Fibroblast of lung (primary cell): ENCODE measurements at regions not wholly inside any gene's neighbourhood (a gene's known extent, or its start where the extent isn't known, plus 50 kb on each side); places are given as distances from the start of the nearest gene placed in this dataset.
A peak's percentile ranks its signal among the peaks of the same experiment; 100 is the strongest.

Source experiments
- DNase-seq, 2 donors: peaks; one replicate each; pipeline versions ENCODE4 v3.0.0 to v3.0.0-alpha.2; 2010; ENCODE audit warnings: low read depth in 2 of 2
- H2AFZ ChIP-seq: 2 replicates; pipeline ENCODE4 v1.5.1; 2012; ENCODE audit warnings: low read length, control low read depth, inconsistent platforms
- H3K27ac ChIP-seq: 2 replicates; pipeline ENCODE4 v1.5.1; 2011; ENCODE audit warnings: low read length, control low read depth; ENCODE audit not compliant: insufficient read depth
- H3K27me3 ChIP-seq: 2 replicates; pipeline ENCODE4 v1.5.1; 2011; ENCODE audit warnings: mild to moderate bottlenecking, low read length; ENCODE audit not compliant: control insufficient read depth, insufficient read depth
- H3K36me3 ChIP-seq: 2 replicates; pipeline ENCODE4 v1.5.1; 2011; ENCODE audit warnings: low read length; ENCODE audit not compliant: control insufficient read depth, insufficient read depth
- H3K4me1 ChIP-seq: 2 replicates; pipeline ENCODE4 v1.5.1; 2011; ENCODE audit warnings: low read length; ENCODE audit not compliant: control insufficient read depth, insufficient read depth; ENCODE audit errors: extremely low read depth
- H3K4me2 ChIP-seq: 2 replicates; pipeline ENCODE4 v1.5.1; 2011; ENCODE audit warnings: low read length, control low read depth; ENCODE audit not compliant: insufficient read depth; ENCODE audit errors: extremely low read depth
- H3K4me3 ChIP-seq, 4 experiments: fragments of 200-600 bp in 1 of 4; sonication (generic) in 1 of 4; replicated peaks in 1 of 4; 2 replicates each; pipeline ENCODE4 v1.5.1; 2011 to 2016; ENCODE audit warnings: low read length in 4 of 4, low read depth in 3 of 4, mild to moderate bottlenecking in 3 of 4, control low read depth in 2 of 4, inconsistent platforms in 1 of 4, mixed read lengths in 1 of 4; ENCODE audit not compliant: insufficient read depth in 1 of 4; ENCODE audit errors: control extremely low read depth in 1 of 4
- H3K79me2 ChIP-seq: 2 replicates; pipeline ENCODE4 v1.5.1; 2012; ENCODE audit warnings: mild to moderate bottlenecking, low read length, inconsistent platforms; ENCODE audit not compliant: control insufficient read depth, insufficient read depth
- H3K9ac ChIP-seq: 2 replicates; pipeline ENCODE4 v1.5.1; 2011; ENCODE audit warnings: mild to moderate bottlenecking, low read length, control low read depth; ENCODE audit not compliant: insufficient read depth
- H3K9me3 ChIP-seq: 2 replicates; pipeline ENCODE4 v1.5.1; 2012; ENCODE audit warnings: low read depth, low read length; ENCODE audit not compliant: control insufficient read depth, insufficient read depth
- H4K20me1 ChIP-seq: 2 replicates; pipeline ENCODE4 v1.5.1; 2011; ENCODE audit warnings: low read length; ENCODE audit not compliant: control insufficient read depth, insufficient read depth; ENCODE audit errors: extremely low read depth
- CTCF ChIP-seq, 2 donors: IDR thresholded peaks in 1 of 2; conservative IDR thresholded peaks in 1 of 2; 1 replicate in 1 of 2; 2 replicates in 1 of 2; pipeline ENCODE4 v1.5.1; 2011 to 2012; ENCODE audit warnings: low read length in 2 of 2, control low read depth in 1 of 2, inconsistent platforms in 1 of 2, low read depth in 1 of 2, mild to moderate bottlenecking in 1 of 2
- EZH2 ChIP-seq: IDR thresholded peaks from 2 replicates; pipeline ENCODE4 v1.5.1; 2012; ENCODE audit warnings: low read length, control low read depth, mild to moderate bottlenecking; ENCODE audit errors: missing control alignments

GRCh38 chr13:47334173-47334572, 437.3 kb upstream of the HTR2A start:
- peak; percentile 91 to 94 for DNase-seq
- H3K4me1 ChIP-seq, result peaks cover 6% of the 10 kb centered on the region
- no peak for TF ChIP-seq CTCF (conservative IDR thresholded peaks at IDR 0.05 in 1 of 2, IDR thresholded peaks at IDR 0.05 in 1 of 2; ENCODE audit: low read depth in 1 of 2, low read length in 2 of 2)
- TF ChIP-seq EZH2, result no peak
- peak overlapping the region; percentile 7 for H3K4me2 ChIP-seq
- no peaks in the 10 kb centered on the region for H3K36me3 ChIP-seq
- H3K4me3 ChIP-seq, result no peak overlapping the region
- no peak overlapping the region for H3K27ac ChIP-seq
- no peak overlapping the region for H2AFZ ChIP-seq
- no peaks in the 10 kb centered on the region for H3K79me2 ChIP-seq
- H3K9me3 ChIP-seq, result no peaks in the 10 kb centered on the region
- H4K20me1 ChIP-seq, result no peaks in the 10 kb centered on the region
- H3K9ac ChIP-seq, result no peak overlapping the region
- no peaks in the 10 kb centered on the region for H3K27me3 ChIP-seq

GRCh38 chr13:47332149-47332548, 435.3 kb upstream of the HTR2A start:
- Histone ChIP-seq H3K4me1 (no peaks in the 10 kb centered on the region), H3K4me3 (no peak overlapping the region), H3K4me2 (no peak overlapping the region), H3K27me3 (no peaks in the 10 kb centered on the region), H3K9ac (no peak overlapping the region), H3K27ac (no peak overlapping the region), H3K79me2 (no peaks in the 10 kb centered on the region), H2AFZ (no peak overlapping the region), H3K36me3 (no peaks in the 10 kb centered on the region), H4K20me1 (no peaks in the 10 kb centered on the region), H3K9me3 (no peaks in the 10 kb centered on the region)
- no peak for TF ChIP-seq CTCF (conservative IDR thresholded peaks at IDR 0.05 in 1 of 2, IDR thresholded peaks at IDR 0.05 in 1 of 2; ENCODE audit: low read depth in 1 of 2, low read length in 2 of 2)
- TF ChIP-seq EZH2, result no peak
- peak; percentile 47 to 52 for DNase-seq

DNA sequence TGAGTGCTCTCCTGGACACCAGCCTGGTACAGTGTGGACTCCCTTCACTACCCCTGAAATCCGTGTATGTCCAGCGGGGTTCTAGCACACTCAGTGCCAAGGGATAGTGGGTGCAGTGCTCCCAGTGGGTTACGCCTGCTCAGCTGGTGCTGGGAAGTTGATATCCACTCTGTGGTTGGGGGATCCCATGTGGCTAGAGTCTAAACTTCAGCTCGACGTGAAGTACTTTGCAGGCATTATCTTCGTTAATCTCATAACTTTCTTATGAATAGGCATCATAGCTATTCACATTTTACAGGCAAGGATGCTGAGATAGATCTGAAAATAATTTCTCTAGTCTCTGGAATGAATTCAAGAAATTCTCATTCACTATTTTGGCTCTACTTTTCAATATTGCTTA, 433.2 kb upstream of the HTR2A start:
- Histone ChIP-seq H4K20me1 (no peaks in the 10 kb centered on the region), H3K4me2 (no peak overlapping the region), H3K9ac (no peak overlapping the region), H3K36me3 (no peaks in the 10 kb centered on the region), H2AFZ (no peak overlapping the region), H3K79me2 (no peaks in the 10 kb centered on the region), H3K27me3 (no peaks in the 10 kb centered on the region), H3K9me3 (no peaks in the 10 kb centered on the region), H3K4me3 (no peak overlapping the region), H3K4me1 (no peaks in the 10 kb centered on the region), H3K27ac (no peak overlapping the region)
- TF ChIP-seq CTCF (conservative IDR thresholded peaks at IDR 0.05 in 1 of 2, IDR thresholded peaks at IDR 0.05 in 1 of 2; ENCODE audit: low read depth in 1 of 2, low read length in 2 of 2), result no peak
- no peak for TF ChIP-seq EZH2
- DNase-seq, result no peak
